ENCODE measurements at regions not wholly inside any gene's neighbourhood (a gene's known extent, or its start where the extent isn't known, plus 50 kb on each side); places are given as distances from the start of the nearest gene placed in this dataset.
"Not testable (repeated sequence)": the region's sequence is repeated elsewhere in the genome, so short reads cannot be mapped to it uniquely, and the experiment has no call there.

DNA sequence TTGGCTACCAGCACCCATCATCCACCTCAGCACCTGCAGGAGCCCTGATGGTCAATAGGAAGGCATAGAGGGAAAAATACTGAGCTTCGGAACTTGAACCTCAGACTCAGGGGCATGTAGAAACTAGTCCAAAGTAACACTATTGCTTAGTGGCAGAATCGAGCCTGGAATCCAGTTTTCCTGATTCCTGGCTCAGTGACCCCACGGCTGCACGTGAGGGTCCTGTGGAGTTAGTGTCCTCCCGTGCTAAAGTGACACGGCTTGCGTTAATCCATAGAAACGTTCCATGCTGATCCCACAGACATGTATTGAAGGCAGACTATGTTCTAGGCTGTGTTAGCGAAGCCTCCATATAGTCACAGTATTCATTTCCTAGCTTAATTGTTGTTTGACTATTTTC is 747.0 kb upstream of the TPTE start:
- FAIRE-seq, result no peak
- H3K27me3 ChIP-seq (ENCODE audit: control insufficient read depth, insufficient read depth, low read length), result no peaks in the 10 kb centered on the region

DNA sequence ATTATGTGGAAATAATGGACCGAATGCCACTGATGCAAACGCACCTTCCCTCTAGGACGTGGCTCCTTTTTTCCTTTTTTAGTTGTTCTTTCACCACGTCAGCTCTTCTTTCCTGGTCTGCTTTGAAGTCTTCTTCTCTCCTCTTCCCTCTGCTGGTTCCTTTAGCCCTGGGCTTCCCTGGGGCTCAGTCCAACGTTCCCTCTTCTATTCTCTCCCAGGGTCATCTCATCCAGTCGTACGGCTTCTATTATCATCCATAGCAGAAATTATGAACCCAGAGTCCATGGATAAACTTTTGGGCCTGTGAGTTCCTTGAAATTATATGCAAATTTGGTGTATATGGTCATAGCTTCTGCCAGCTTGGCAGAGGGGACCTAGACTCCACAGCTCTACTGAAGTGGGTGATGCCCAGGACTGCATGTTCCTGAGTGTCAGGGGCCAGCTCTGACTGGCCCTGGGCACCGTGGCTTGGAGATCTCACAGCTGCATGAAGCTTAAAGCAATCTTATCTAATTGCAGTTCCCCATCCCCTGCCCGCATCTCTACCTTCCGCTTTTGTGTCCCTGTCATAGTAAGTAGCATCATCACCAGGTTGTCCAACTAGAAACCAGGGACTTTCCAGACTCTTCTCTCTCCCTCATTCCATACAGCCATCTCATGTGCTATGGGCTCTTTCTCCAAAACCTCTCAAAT is 746.3 kb upstream of the TPTE start:
- H3K27me3 ChIP-seq (ENCODE audit: control insufficient read depth, insufficient read depth, low read length); H3K36me3 ChIP-seq (ENCODE audit: control insufficient read depth, insufficient read depth, low read length); H3K4me3 ChIP-seq (ENCODE audit: low read depth, low read length); FAIRE-seq; DNase-seq (ENCODE audit: low read depth): not testable (repeated sequence)

More for the DNA sequence above, 747.0 kb upstream of the TPTE start:
- no peak for DNase-seq (ENCODE audit: low read depth)
- Histone ChIP-seq H3K4me3 (ENCODE audit: low read depth, low read length) (no peak overlapping the region), H3K36me3 (ENCODE audit: control insufficient read depth, insufficient read depth, low read length) (no peaks in the 10 kb centered on the region)
- TF ChIP-seq, protein P1, sequence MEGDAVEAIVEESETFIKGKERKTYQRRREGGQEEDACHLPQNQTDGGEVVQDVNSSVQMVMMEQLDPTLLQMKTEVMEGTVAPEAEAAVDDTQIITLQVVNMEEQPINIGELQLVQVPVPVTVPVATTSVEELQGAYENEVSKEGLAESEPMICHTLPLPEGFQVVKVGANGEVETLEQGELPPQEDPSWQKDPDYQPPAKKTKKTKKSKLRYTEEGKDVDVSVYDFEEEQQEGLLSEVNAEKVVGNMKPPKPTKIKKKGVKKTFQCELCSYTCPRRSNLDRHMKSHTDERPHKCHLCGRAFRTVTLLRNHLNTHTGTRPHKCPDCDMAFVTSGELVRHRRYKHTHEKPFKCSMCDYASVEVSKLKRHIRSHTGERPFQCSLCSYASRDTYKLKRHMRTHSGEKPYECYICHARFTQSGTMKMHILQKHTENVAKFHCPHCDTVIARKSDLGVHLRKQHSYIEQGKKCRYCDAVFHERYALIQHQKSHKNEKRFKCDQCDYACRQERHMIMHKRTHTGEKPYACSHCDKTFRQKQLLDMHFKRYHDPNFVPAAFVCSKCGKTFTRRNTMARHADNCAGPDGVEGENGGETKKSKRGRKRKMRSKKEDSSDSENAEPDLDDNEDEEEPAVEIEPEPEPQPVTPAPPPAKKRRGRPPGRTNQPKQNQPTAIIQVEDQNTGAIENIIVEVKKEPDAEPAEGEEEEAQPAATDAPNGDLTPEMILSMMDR (IDR thresholded peaks at IDR 0.05; ENCODE audit: insufficient read depth, low read length, severe bottlenecking), result no peak

DNA sequence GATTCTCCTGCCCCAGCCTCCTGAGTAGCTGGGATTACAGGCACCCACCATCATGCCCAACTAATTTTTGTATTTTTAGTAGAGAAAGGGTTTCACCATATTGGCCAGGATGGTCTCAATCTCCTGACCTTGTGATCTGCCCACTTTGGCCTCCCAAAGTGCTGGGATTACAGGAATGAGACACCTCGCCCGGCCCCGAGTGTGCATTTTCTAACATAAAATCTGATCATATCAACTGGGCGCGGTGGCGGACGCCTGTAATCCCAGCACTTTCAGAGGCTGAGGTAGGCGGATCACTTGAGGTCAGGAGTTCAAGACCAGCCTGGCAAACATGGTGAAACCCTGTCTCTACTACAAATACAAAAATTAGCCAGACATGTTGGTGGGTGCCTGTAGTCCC is 745.5 kb upstream of the TPTE start:
- DNase-seq (ENCODE audit: low read depth), result not testable (repeated sequence)

DNA sequence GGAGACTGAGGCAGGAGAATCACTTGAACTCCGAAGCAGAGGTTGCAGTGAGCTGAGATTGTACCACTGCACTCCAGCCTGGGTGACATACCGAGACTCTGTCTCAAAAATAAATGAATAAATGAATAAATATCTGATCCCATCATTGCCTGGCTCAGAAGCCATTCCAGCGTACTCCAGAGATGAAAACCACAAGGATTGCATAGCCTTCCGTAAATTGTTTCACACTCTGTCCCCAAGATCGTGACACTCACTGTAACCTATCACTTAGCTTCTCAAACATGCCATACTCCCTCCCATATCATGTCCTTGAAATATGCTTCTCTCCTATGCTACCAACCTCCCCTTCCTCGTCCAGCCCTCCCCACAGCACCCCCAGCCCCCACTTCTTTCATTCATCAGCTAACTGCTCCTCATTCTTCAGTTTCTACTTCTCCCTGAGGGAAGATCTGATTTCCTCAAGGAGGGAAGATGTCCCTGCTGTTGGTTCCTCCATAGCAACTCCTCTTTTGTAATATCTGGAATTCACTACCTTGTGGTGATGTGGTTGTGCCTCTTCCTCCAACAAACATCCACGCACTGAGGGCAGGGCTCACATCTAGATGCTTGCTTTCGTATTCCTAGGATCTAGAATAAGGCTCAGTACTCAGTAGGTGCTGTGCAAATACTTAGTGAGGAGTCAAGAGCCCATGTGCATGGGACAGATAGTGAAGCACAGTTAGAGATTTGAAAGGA is 744.9 kb upstream of the TPTE start:
- not testable (repeated sequence) for H3K27me3 ChIP-seq (ENCODE audit: control insufficient read depth, insufficient read depth, low read length); FAIRE-seq; DNase-seq (ENCODE audit: low read depth); H3K36me3 ChIP-seq (ENCODE audit: control insufficient read depth, insufficient read depth, low read length); H3K4me3 ChIP-seq (ENCODE audit: low read depth, low read length)

More for the DNA sequence above, 745.5 kb upstream of the TPTE start:
- not testable (repeated sequence) for H3K4me3 ChIP-seq (ENCODE audit: low read depth, low read length); H3K36me3 ChIP-seq (ENCODE audit: control insufficient read depth, insufficient read depth, low read length); FAIRE-seq; H3K27me3 ChIP-seq (ENCODE audit: control insufficient read depth, insufficient read depth, low read length)

DNA sequence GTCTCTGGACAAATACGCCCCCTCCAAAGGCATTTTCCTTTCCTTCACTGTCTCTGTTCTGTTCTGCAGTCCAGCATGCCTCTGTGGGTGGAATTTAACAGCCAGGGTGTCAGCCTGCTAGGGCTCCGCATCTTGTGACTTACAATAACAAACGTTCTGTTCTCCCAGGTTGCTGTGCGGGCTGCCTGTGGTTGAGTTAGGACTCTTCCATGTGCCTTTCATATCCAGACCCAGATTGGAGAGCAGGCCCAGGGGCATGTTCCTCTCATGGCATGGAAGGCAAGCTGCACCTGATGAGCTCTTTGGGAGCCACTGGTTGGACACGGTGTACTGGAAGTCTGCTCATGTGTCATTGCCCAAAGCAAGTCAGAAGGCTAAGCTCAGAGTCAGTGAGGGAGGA is 742.8 kb upstream of the TPTE start:
- not testable (repeated sequence) for H3K4me3 ChIP-seq (ENCODE audit: low read depth, low read length); FAIRE-seq; H3K27me3 ChIP-seq (ENCODE audit: control insufficient read depth, insufficient read depth, low read length); DNase-seq (ENCODE audit: low read depth); H3K36me3 ChIP-seq (ENCODE audit: control insufficient read depth, insufficient read depth, low read length)

DNA sequence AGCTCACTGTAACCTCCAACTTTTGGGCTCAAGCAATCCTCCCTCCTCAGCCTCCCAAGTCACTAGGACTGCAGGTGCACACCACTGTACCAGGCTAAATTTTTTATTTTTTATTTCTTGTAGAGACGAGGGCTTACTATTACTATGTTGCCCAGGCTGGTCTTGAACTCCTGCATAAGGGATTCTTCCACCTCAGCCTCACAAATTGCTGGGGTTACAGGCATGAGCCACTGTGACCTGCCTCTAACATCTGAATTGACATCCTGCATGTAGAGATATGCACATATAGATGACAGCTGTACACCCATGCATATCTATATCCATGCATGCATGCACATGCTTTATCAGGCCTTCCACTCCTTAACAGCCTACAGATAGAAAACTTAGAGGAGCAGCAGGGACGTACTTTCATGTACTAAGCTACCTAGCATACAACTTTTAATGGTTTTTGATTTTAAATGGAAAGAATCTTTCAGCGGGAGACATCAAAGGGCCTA is 740.9 kb upstream of the TPTE start:
- Histone ChIP-seq H3K36me3 (ENCODE audit: control insufficient read depth, insufficient read depth, low read length) (no peaks in the 10 kb centered on the region), H3K4me3 (ENCODE audit: low read depth, low read length) (no peak overlapping the region), H3K27me3 (ENCODE audit: control insufficient read depth, insufficient read depth, low read length) (no peaks in the 10 kb centered on the region)
- TF ChIP-seq, protein P1 (IDR thresholded peaks at IDR 0.05; ENCODE audit: insufficient read depth, low read length, severe bottlenecking), result no peak
- no peak for DNase-seq (ENCODE audit: low read depth)
- no peak for FAIRE-seq

DNA sequence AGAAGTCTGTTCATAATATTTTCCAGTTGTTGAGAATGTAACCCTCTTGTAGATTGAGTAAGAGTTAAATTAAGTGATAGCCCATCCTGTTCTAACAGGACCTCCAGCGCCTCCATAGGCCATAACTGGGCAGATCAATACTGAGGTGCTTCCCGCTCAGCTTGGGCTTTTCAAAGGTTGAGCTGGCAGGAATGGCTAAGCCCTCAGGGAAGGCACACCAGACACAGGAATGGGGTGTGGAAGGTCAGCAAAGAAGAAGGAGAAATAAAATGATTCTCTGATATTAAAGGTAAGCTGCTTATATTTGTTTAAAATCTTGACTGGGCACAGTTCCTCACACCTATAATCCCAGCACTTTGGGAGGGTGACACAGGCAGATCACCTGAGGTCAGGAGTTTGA is 737.8 kb upstream of the TPTE start:
- not testable (repeated sequence) for H3K4me3 ChIP-seq (ENCODE audit: low read depth, low read length); H3K27me3 ChIP-seq (ENCODE audit: control insufficient read depth, insufficient read depth, low read length); FAIRE-seq; DNase-seq (ENCODE audit: low read depth); H3K36me3 ChIP-seq (ENCODE audit: control insufficient read depth, insufficient read depth, low read length)

DNA sequence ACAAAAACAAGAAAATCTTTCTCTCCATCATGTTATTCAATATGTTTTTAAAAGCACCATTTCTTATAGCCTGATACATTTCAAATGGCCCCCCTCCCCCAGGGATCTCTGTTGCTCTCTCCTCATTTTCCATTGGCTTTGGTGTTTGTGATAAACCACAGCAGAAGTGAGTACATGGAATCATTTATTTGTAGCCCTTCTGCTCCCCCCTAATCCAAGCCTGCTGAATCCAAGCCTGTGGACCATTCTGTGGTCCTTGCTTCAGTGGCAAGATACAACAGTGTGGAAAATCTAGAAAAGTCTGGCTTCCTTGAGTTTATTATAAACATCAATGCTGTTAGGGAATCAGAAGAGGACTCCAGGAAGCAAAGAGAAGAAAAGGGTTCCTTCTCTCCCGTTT is 737.2 kb upstream of the TPTE start:
- not testable (repeated sequence) for FAIRE-seq

DNA sequence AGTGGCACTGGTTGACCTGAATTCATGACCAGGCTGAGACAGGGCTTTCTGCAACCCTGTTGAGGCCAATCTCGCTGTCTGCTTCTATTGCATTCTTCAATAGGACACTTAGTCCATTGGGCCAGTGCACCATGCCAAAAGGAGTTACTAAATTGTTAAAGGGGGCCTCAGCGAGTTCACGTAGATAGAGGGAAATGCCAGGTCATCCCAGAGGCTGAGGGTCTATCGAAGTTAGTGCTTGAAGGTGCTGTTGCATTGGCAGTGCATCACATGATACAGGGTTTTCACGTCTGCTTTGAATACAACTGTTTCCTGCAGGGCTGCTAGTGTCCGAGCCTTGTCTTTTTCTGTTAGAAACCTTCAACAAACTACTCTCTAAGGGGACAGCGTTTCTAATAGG is 735.3 kb upstream of the TPTE start:
- FAIRE-seq; H3K36me3 ChIP-seq (ENCODE audit: control insufficient read depth, insufficient read depth, low read length); H3K27me3 ChIP-seq (ENCODE audit: control insufficient read depth, insufficient read depth, low read length); DNase-seq (ENCODE audit: low read depth); H3K4me3 ChIP-seq (ENCODE audit: low read depth, low read length): not testable (repeated sequence)

More for the DNA sequence above, 737.2 kb upstream of the TPTE start:
- not testable (repeated sequence) for DNase-seq (ENCODE audit: low read depth); H3K36me3 ChIP-seq (ENCODE audit: control insufficient read depth, insufficient read depth, low read length); H3K4me3 ChIP-seq (ENCODE audit: low read depth, low read length); H3K27me3 ChIP-seq (ENCODE audit: control insufficient read depth, insufficient read depth, low read length)

DNA sequence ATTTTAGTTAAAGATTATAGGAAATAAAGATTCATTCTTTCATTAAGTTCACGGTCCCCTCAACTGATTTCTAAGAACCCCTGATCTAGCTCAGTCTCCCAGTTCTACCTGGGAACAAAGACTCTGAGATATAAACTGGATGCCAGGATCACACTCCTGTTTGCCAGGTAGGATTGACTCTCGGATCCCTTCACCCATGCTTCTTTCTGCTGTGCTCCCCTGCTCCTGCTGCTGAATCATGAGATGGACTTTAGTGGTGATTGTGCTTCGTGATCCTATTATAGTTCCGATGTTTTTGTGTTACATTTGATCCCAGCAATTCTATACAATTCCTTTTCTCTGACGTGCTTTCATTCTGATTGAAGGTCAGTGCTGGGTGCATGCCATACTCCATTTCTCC is 733.1 kb upstream of the TPTE start:
- FAIRE-seq; DNase-seq (ENCODE audit: low read depth); H3K27me3 ChIP-seq (ENCODE audit: control insufficient read depth, insufficient read depth, low read length); H3K4me3 ChIP-seq (ENCODE audit: low read depth, low read length); H3K36me3 ChIP-seq (ENCODE audit: control insufficient read depth, insufficient read depth, low read length): not testable (repeated sequence)

DNA sequence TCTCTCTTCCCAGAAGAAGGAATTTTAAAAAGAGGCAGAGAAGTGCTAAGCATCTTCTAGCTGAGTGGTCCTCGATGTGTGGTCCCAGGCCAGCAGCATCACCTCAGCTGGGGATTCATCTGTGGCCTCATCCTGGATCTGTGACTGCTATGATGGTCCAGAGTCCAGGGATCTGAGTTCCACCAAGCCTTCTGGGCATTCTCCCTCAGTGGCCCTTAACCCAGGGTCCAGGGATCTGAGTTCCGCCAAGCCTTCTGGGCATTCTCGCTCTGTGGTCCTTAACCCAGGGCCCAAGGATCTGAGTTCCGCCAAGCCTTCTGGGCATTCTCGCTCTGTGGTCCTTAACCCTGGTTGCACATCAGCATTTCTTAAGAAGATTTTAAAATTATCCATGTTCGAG is 731.0 kb upstream of the TPTE start:
- FAIRE-seq; H3K27me3 ChIP-seq (ENCODE audit: control insufficient read depth, insufficient read depth, low read length); H3K36me3 ChIP-seq (ENCODE audit: control insufficient read depth, insufficient read depth, low read length); DNase-seq (ENCODE audit: low read depth); H3K4me3 ChIP-seq (ENCODE audit: low read depth, low read length): not testable (repeated sequence)

DNA sequence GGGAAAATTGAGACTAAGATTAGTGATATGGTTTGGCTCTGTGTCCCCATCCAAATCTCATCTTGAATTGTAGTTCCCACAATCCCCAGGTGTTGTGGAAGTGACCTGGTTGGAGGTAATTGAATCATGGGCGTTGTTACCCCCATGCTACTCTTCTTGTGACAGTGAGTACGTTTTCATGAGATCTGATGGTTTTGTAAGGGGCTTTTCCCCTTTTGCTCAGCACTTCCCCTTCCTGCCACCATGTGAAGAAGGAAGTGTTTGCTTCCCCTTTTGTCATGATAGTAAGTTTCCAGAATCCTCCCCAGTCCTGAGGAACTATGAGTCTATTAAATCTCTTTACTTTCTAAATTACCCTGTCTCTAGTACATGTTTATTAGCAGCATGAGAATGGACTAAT is 729.9 kb upstream of the TPTE start:
- FAIRE-seq; DNase-seq (ENCODE audit: low read depth); H3K36me3 ChIP-seq (ENCODE audit: control insufficient read depth, insufficient read depth, low read length); H3K4me3 ChIP-seq (ENCODE audit: low read depth, low read length); H3K27me3 ChIP-seq (ENCODE audit: control insufficient read depth, insufficient read depth, low read length): not testable (repeated sequence)

Data from bronchial epithelial cell (primary cell).